ENCODE measurements at regions not wholly inside any gene's neighbourhood (a gene's known extent, or its start where the extent isn't known, plus 50 kb on each side); places are given as distances from the start of the nearest gene placed in this dataset.

DNA sequence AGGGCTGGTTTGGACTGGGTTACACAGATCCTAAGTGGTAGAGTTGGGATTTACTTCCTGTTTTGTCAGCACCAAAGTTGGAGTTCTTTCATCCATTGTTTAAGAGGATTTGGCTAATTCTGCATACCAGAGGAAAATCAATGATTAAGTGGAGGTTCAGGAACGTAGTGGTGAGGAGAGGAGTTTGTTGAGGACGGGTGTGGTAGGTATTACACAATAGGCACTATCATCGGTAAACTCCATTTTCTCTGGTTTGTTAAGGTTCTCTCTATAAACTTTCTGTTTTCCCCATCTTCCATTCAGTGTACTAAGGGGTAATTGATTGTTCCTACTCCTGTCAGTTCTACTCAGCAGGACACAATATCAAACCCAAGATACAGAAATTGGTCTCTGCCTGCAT is 107.5 kb upstream of the VCX2 start:
- Histone ChIP-seq H3K79me1 (ENCODE audit: low read depth, low read length) (no peaks in the 10 kb centered on the region), H2BK120ac (replicated peaks; ENCODE audit: low read depth, low read length) (no peak overlapping the region), H4K91ac (replicated peaks; ENCODE audit: insufficient read length, low read length) (no peak overlapping the region), H3K56ac (replicated peaks; ENCODE audit: insufficient read length, low read depth, low read length) (no peak overlapping the region), H3K9ac (replicated peaks in 1 of 4; ENCODE audit: extremely low read depth in 1 of 4, low read depth in 3 of 4, low read length in 3 of 4) (no peak overlapping the region), H2BK5ac (ENCODE audit: low read depth, low read length) (no peak overlapping the region), H3K27me3 (replicated peaks in 1 of 4; ENCODE audit: control insufficient read depth in 3 of 4, extremely low read depth in 1 of 4, insufficient read depth in 3 of 4, low read length in 3 of 4) (no peaks in the 10 kb centered on the region), H3K4me2 (ENCODE audit: insufficient read depth in 1 of 2, low read depth in 2 of 2, low read length in 2 of 2) (no peak overlapping the region), H3K23me2 (ENCODE audit: low read depth, low read length) (no peaks in the 10 kb centered on the region), H2BK15ac (ENCODE audit: low read length) (no peak overlapping the region), H3K4me3 (ENCODE audit: extremely low read depth in 1 of 4, insufficient read depth in 2 of 4, low read depth in 3 of 4, low read length in 4 of 4) (no peak overlapping the region), H3K14ac (ENCODE audit: insufficient read length) (no peak overlapping the region), H3K18ac (ENCODE audit: extremely low read depth, low read length) (no peak overlapping the region), H3K4me1 (replicated peaks in 1 of 4; ENCODE audit: control insufficient read depth in 3 of 4, insufficient read depth in 4 of 4, low read length in 3 of 4) (no peaks in the 10 kb centered on the region), H3K36me3 (ENCODE audit: control insufficient read depth in 2 of 4, insufficient read depth in 4 of 4, low read length in 3 of 4) (no peaks in the 10 kb centered on the region), H3K27ac (ENCODE audit: low read depth, low read length) (no peak overlapping the region), H3K23ac (ENCODE audit: insufficient read length) (no peak overlapping the region), H2AFZ (ENCODE audit: low read length) (no peak overlapping the region), H4K5ac (ENCODE audit: insufficient read length, low read depth, low read length) (no peak overlapping the region), H2AK5ac (ENCODE audit: low read depth, low read length) (no peak overlapping the region), H3K79me2 (ENCODE audit: control insufficient read depth in 1 of 2, insufficient read depth in 2 of 2, low read length in 2 of 2) (no peaks in the 10 kb centered on the region), H4K20me1 (replicated peaks in 1 of 2; ENCODE audit: control insufficient read depth in 1 of 2, insufficient read depth in 2 of 2, low read length in 2 of 2) (no peaks in the 10 kb centered on the region), H2BK12ac (ENCODE audit: low read depth, low read length) (no peak overlapping the region), H2BK20ac (ENCODE audit: low read length) (no peak overlapping the region), H3K4ac (replicated peaks; ENCODE audit: insufficient read length, low read depth, low read length) (no peak overlapping the region), H4K8ac (ENCODE audit: extremely low read depth, insufficient read depth, low read length) (no peak overlapping the region), H3K9me3 (ENCODE audit: insufficient read depth in 2 of 2, low read depth in 1 of 2, low read length in 1 of 2) (no peaks in the 10 kb centered on the region)
- DNase-seq (ENCODE audit: low read depth in 1 of 2, low spot score in 2 of 2) (no peak), FAIRE-seq (no peak)
- CTCF ChIA-PET (ENCODE audit: partially characterized antibody): no interaction called here
- POLR2A ChIA-PET (ENCODE audit: partially characterized antibody): no interaction called here
- WGBS, 2 experiments (ENCODE audit: extremely low coverage in 1 of 2, insufficient coverage in 1 of 2, insufficient read length in 1 of 2, insufficient replicate concordance in 2 of 2, low coverage in 1 of 2, low lambda C conversion rate in 2 of 2, missing lambda C conversion rate in 1 of 2): 83% methylated on average over 3 of the region's 3 CpGs; no CpG with 5 or more reads in 1 of the 2 experiments
- TF ChIP-seq TAF7 (optimal IDR thresholded peaks at IDR 0.05; ENCODE audit: borderline replicate concordance, low read depth, low read length): no peak
- no peak for TF ChIP-seq ZNF274 (IDR thresholded peaks at IDR 0.05; ENCODE audit: borderline replicate concordance, extremely low read depth, low read length)
- no peak for TF ChIP-seq SIN3A (conservative IDR thresholded peaks at IDR 0.05 in 1 of 2, IDR thresholded peaks at IDR 0.05 in 1 of 2; ENCODE audit: low read depth in 1 of 2, low read length in 2 of 2)
